ENCODE measurements at regions not wholly inside any gene's neighbourhood (a gene's known extent, or its start where the extent isn't known, plus 50 kb on each side); places are given as distances from the start of the nearest gene placed in this dataset.
A peak's percentile ranks its signal among the peaks of the same experiment; 100 is the strongest.

DNA sequence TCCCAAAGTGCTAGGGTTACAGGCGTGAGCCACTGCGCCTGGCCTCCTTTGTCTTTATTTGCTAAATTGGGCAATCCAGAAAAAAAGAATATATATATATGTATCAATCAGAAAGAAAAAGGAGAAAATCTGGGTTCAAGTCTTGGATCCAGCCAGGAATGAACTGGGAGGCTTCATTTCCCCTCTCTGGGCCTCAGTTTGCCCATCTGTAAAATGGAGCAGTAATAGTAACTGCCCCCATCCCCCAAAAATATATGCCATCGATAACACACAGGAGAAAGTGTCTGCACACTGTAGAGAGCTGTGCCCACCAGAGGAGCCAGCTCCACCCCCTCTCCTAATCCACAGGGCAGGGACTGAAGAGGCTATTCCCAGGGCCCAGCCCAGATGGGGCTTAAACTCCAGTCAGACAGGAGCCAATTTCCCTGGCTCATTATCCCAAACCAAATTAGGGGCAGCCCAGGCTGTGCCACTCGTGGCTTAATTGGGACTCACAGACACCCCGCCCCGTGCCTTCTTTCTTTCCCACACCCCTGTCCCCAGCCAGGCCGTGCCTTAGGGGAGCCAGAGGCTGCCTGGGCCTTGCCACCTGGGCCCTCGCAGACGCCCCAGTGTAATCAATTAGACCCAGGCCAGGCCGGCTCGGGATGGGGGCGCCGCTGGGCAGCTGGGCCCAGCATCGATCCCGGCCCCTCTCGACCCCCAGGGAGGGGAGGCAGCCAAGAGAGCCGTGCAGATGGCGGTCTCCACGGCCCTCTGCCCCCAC is 171.5 kb downstream of the MN1 start:
- H4K20me1 ChIP-seq (replicated peaks in 1 of 2; ENCODE audit: control insufficient read depth in 1 of 2, insufficient read depth in 2 of 2, low read length in 2 of 2), result no peaks in the 10 kb centered on the region
- H2BK5ac ChIP-seq (ENCODE audit: low read depth, low read length), result no peak overlapping the region; the same call in 1 of the 2 replicates
- no peak overlapping the region for H2AFZ ChIP-seq (ENCODE audit: low read length)
- H3K23ac ChIP-seq (ENCODE audit: insufficient read length), result no peak overlapping the region
- peak overlapping the region; percentile 16; the same call in 1 of the 2 replicates for H3K27ac ChIP-seq (ENCODE audit: low read depth, low read length)
- H3K4me3 ChIP-seq (ENCODE audit: extremely low read depth in 1 of 4, insufficient read depth in 2 of 4, low read depth in 3 of 4, low read length in 4 of 4), result peak overlapping the region in 1 of 4 experiments; percentile 27; a peak in 2 of 8 replicates
- no peaks in the 10 kb centered on the region for H3K79me2 ChIP-seq (ENCODE audit: control insufficient read depth in 1 of 2, insufficient read depth in 2 of 2, low read length in 2 of 2)
- H3K56ac ChIP-seq (replicated peaks; ENCODE audit: insufficient read length, low read depth, low read length), result no peak overlapping the region
- H2BK15ac ChIP-seq (ENCODE audit: low read length), result no peak overlapping the region
- H4K91ac ChIP-seq (replicated peaks; ENCODE audit: insufficient read length, low read length), result peak overlapping the region; percentile 71
- H3K18ac ChIP-seq (ENCODE audit: extremely low read depth, low read length), result peak overlapping the region; percentile 42; the same call in 1 of the 2 replicates
- H3K9me3 ChIP-seq (ENCODE audit: insufficient read depth in 2 of 2, low read depth in 1 of 2, low read length in 1 of 2), result no peaks in the 10 kb centered on the region; a peak in 1 of 4 replicates
- ChIA-PET POLR2A (ENCODE audit: partially characterized antibody) (interaction anchor here (1.0 to 1.2 kb wide), 2 partner anchors 12 to 40 kb away, joined by 3 to 4 read pairs; no protein-coding TSS in a partner anchor), CTCF (ENCODE audit: partially characterized antibody) (no interaction called here)
- no peaks in the 10 kb centered on the region; a peak in 1 of 7 replicates for H3K27me3 ChIP-seq (replicated peaks in 1 of 4; ENCODE audit: control insufficient read depth in 3 of 4, extremely low read depth in 1 of 4, insufficient read depth in 3 of 4, low read length in 3 of 4)
- H2BK120ac ChIP-seq (replicated peaks; ENCODE audit: low read depth, low read length), result no peak overlapping the region
- no peaks in the 10 kb centered on the region for H3K36me3 ChIP-seq (ENCODE audit: control insufficient read depth in 2 of 4, insufficient read depth in 4 of 4, low read length in 3 of 4)
- H2BK12ac ChIP-seq (ENCODE audit: low read depth, low read length), result no peak overlapping the region
- H3K4me1 ChIP-seq (replicated peaks in 1 of 4; ENCODE audit: control insufficient read depth in 3 of 4, insufficient read depth in 4 of 4, low read length in 3 of 4), result peaks cover 6 to 20% (median 10%) of the 10 kb centered on the region in 4 experiments
- H3K23me2 ChIP-seq (ENCODE audit: low read depth, low read length), result peaks cover 7% of the 10 kb centered on the region; the same call in 1 of the 2 replicates
- TF ChIP-seq KDM1A (IDR thresholded peaks at IDR 0.05; ENCODE audit: borderline replicate concordance, low read length), result peak; percentile 69
- no peak for TF ChIP-seq RBBP5 (IDR thresholded peaks at IDR 0.05; ENCODE audit: borderline replicate concordance, low read depth, low read length)
- no peak for TF ChIP-seq ZNF274 (IDR thresholded peaks at IDR 0.05; ENCODE audit: borderline replicate concordance, extremely low read depth, low read length)
- H3K4me2 ChIP-seq (ENCODE audit: insufficient read depth in 1 of 2, low read depth in 2 of 2, low read length in 2 of 2), result peak overlapping the region in 1 of 2 experiments; percentile 65; a peak in 2 of 4 replicates
- DNase-seq (ENCODE audit: low read depth in 1 of 2, low spot score in 2 of 2) (peak in 1 of 2 experiments; percentile 66), FAIRE-seq (no peak)
- peak overlapping the region; percentile 81; the same call in 1 of the 2 replicates for H2BK20ac ChIP-seq (ENCODE audit: low read length)
- no peak overlapping the region for H3K14ac ChIP-seq (ENCODE audit: insufficient read length)
- 51% methylated on average over 13 of the region's 19 CpGs; no CpG with 5 or more reads in 1 of the 2 experiments for WGBS, 2 experiments (ENCODE audit: extremely low coverage in 1 of 2, insufficient coverage in 1 of 2, insufficient read length in 1 of 2, insufficient replicate concordance in 2 of 2, low coverage in 1 of 2, low lambda C conversion rate in 2 of 2, missing lambda C conversion rate in 1 of 2)
- H4K5ac ChIP-seq (ENCODE audit: insufficient read length, low read depth, low read length), result no peak overlapping the region
- no peak overlapping the region; a peak in 1 of 7 replicates for H3K9ac ChIP-seq (replicated peaks in 1 of 4; ENCODE audit: extremely low read depth in 1 of 4, low read depth in 3 of 4, low read length in 3 of 4)
- H2AK5ac ChIP-seq (ENCODE audit: low read depth, low read length), result no peak overlapping the region; the same call in 1 of the 2 replicates
- H3K4ac ChIP-seq (replicated peaks; ENCODE audit: insufficient read length, low read depth, low read length), result peak overlapping the region; percentile 74
- peak overlapping the region; percentile 88; the same call in 1 of the 2 replicates for H4K8ac ChIP-seq (ENCODE audit: extremely low read depth, insufficient read depth, low read length)
- no peaks in the 10 kb centered on the region for H3K79me1 ChIP-seq (ENCODE audit: low read depth, low read length)

Data from H1 (cell line).